NCI-H1105 treated with DMSO at 0.1 percent for 48 hours (cell line): ENCODE measurements at regions not wholly inside any gene's neighbourhood (a gene's known extent, or its start where the extent isn't known, plus 50 kb on each side); places are given as distances from the start of the nearest gene placed in this dataset.

Source experiments
- DNase-seq: peaks from one replicate; lab custom pipeline; 2025; lab: John Stamatoyannopoulos, UW

DNA sequence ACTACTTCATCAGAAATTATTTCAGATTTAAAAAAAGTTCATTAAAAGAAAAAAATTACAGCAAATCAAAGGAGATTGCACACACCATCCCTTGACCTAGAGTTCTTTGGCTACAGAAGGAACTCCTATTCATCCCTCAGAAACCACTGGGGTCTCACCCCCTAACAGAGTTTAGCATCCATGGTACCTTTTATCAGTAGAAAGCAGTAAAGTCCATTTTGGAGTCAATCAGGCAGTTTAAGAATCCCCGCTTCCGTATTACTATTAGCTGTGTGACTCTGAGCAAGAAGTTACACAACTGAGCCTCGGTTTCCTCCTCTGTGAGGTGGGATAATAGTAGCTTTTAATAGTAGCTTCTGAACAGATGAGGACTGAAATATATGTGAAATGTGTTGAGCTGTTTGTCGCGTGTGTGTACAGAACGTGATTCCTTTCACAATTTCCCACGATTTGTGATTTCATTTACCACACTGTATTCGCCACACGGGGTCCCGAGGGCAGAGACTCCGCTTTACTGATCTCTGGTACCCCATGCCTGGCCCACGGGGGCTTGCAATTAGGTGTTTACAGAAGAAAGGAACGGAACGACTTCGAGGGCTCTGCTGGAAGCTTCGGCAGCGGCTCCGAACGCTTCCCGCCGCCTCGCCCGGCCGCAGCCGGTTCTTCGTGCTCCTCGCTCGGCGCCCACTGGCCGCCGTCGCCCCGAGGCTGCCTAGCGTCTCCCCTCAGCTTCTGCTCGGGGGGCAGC, 72.5 kb upstream of the ZBED5 start:
- peak; percentile 31 for DNase-seq

- no peak for DNase-seq
These were observed 69.7 kb upstream of the ZBED5 start for GRCh38 chr11:10927538-10927937.

DNA sequence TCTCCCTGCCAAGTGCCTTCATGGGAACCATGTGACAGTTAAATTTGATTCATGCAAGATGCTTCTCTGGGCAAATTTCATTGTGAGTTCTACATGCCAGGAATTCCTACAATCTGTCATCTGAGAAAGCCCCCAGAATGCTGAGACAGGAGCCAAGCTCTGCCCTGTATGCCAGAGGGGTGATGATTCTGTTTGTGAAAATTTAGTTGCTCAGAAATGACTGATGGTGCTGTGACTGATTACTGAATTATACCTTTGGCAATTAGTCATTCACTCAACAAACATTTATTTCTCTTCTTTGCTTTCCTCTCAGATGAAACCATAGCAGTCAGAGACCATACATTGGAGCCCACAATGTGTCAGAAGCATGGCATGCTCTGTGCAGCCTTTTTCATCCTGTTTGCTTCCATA, 69.0 kb upstream of the ZBED5 start:
- no peak for DNase-seq

- no peak for DNase-seq
These were observed 67.5 kb upstream of the ZBED5 start for GRCh38 chr11:10925149-10925926.

DNA sequence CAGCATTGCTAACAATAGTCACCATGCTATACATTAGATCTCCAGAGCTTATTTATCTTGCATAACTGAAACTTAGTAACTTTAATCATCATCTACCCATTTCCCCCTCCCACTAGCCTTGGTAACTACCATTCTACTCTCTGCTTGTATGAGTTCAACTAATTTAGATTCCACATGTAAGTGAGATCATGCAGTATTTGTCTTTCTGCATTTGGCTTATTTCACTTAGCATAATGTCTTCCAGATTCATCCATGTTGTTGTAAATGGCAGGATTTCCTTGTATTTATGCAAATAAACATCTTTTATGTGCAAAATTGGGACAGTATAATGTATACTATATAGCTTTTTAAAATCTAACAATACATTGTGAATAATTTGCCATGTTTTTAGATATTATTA, 66.0 kb upstream of the ZBED5 start:
- DNase-seq, result no peak

GRCh38 chr11:10922892-10923291, 65.0 kb upstream of the ZBED5 start:
- no peak for DNase-seq

GRCh38 chr11:10920875-10921274, 63.0 kb upstream of the ZBED5 start:
- DNase-seq, result no peak

DNA sequence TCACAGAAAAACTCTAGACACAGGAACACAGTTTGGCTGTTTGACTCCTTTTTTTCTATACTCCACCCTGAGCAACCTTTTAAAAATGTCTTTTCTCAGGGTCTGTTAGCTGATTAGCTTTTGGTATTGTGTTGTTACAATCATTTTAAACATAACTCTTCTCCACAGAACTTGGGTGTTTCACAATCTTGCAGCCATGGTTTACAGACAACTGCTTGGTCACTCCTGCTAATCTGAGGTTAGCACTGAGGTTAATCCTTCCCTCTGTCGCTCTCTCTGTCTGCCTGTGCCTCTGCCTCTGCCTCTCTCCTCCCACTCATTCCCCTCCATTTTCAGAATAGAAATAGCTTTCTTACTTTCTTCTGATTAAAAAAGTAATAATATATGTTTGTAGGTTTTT, 62.4 kb upstream of the ZBED5 start:
- DNase-seq, result no peak

- no peak for DNase-seq
These were observed 60.8 kb upstream of the ZBED5 start for GRCh38 chr11:10918698-10919097.

GRCh38 chr11:10918275-10918674, 60.4 kb upstream of the ZBED5 start:
- no peak for DNase-seq

DNA sequence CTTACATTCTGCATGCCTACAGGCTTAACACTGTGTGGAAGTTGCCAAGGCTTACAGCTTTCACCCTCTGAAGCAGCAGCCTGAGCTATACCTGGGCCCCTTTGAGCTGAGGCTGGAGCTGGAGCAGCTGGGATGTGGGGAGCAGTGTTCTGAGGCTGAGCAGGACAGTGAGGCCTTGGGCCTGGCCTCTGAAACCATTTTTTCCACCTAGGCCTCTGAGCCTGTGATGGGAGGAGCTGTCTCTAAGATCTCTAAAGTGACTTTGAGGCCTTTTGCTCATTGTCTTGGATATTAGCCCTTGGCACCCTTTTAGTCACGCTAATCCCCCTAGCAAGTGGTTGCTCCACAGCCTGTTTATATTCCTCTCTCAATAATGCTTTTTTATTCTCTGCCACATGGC, 59.9 kb upstream of the ZBED5 start:
- DNase-seq, result no peak

GRCh38 chr11:10916665-10917064, 58.8 kb upstream of the ZBED5 start:
- no peak for DNase-seq

DNA sequence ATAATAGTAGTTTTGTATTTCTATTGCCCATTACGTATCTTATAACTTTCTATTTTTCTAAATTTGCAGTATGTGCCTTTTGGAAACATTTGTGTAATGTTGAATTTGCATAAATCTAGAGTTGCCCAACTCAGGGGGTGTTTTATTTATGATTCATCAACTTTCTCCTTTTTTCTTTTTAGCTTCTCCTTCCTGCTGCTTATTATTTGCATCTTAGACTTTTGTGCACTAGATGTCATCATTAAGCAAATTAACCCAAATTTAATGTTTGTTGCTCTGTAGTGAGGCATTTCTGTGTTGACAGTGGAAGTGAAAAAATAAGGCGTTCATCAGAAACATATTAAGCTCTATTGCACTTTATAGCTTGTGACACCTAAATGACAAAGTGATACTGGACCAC, 56.2 kb upstream of the ZBED5 start:
- DNase-seq, result no peak

DNA sequence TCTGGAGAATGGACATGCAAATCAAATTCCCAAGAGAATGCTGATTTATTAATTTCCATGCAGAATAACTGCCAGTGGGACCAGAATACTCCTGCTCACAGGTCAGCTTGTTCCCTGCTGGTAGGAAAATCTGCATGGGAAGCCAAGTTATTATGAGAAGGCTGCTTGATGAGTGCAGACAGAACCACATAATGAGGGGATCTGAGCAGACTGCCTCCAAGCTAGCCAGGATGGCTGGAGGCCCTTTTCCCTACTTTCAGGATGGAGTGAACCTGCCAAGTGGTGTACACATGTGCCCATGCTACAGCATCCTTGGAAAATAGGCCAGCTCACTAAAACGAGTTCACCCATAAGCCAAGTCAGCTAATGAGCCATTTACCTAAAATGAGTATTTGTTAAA, 55.2 kb upstream of the ZBED5 start:
- no peak for DNase-seq

DNA sequence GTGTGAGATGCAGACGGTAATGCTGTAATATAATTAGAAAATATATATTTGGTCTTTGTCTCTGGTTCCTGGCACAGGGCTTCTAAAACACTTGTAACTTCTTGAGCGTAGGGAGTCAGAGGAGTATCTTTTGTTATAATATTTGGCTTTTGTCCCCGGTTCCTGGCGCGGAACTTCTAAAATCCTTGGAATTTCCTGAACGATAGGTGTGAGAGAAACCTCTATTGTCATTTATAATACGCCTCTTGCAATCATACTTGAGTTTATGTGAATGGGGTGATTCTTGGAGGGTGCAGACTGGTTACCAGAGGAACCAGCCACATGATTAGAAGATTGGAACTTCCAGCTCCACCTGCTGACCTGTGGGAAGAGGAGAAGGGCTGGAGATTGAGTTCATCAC, 54.1 kb upstream of the ZBED5 start:
- peak; percentile 2 for DNase-seq

- no peak for DNase-seq
These were observed 51.5 kb upstream of the ZBED5 start for GRCh38 chr11:10909141-10909883.

DNA sequence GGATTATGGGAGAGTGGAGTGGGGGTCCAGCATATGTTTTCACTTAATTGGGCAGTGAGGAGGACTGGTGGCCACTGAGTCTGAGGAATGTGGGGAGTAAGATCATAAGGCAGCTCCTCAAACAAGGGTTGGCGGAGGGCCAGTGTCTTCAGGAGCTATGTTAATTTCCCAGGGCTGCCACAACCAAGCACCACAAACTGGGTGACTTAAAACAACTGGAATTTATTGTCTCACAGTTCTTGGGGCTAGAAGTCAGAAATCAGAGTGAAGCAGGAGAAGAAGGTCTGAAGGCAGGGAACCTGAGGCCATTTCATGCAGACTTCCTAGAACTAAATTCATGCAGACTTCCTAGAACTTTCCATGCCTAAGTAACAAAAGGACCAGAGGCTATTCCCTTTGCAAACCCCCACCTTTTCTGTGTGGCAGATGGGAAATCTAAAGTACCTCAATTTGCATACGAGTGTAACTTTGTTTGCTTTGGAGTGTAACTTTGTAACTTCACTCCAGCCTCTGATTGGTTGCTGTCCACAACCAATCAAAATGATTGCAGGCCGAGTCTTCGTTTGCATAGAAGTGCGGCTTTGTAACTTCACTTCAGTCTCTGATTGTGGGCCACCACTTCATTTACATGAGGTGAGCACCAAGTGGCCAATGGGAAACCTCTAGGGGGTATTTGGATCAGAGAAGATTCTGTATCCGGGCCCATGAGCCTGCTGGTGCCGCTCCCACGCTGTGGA, 50.5 kb upstream of the ZBED5 start:
- DNase-seq, result no peak
